Heart left ventricle (tissue), 16 donors: ENCODE measurements at regions not wholly inside any gene's neighbourhood (a gene's known extent, or its start where the extent isn't known, plus 50 kb on each side); places are given as distances from the start of the nearest gene placed in this dataset.

Source experiments
- ATAC-seq, 4 donors: fragments of 200-7000 bp; cut with Tn5 transposase; one replicate each; pipeline ENCODE4 v1.9.1; 2020 to 2022; ENCODE audit warnings: moderate library complexity in 4 of 4, mild to moderate bottlenecking in 3 of 4, moderate number of reproducible peaks in 1 of 4
- DNase-seq, 5 donors: peaks; one replicate each; pipeline ENCODE4 v3.0.0-alpha.2; 2020
- H3K27ac ChIP-seq, 12 donors: fragments of 200-600 bp; sonication (generic) in 4 of 12; one replicate each; pipeline versions ENCODE4 v1.5.0 to v1.8.0; 2016 to 2022; ENCODE audit warnings: mild to moderate bottlenecking in 2 of 12
- H3K27me3 ChIP-seq, 9 donors: fragments of 200-600 bp; sonication (generic) in 2 of 9; one replicate each; pipeline versions ENCODE4 v1.5.1 to v1.8.0; 2016 to 2022; ENCODE audit warnings: mild to moderate bottlenecking in 3 of 9
- H3K36me3 ChIP-seq, 9 donors: fragments of 200-600 bp; sonication (generic) in 2 of 9; one replicate each; pipeline versions ENCODE4 v1.5.0 to v1.8.0; 2018 to 2022; ENCODE audit warnings: mild to moderate bottlenecking in 2 of 9
- H3K4me1 ChIP-seq, 12 donors: fragments of 200-600 bp; sonication (generic) in 4 of 12; one replicate each; pipeline versions ENCODE4 v1.5.0 to v1.8.0; 2016 to 2022; ENCODE audit warnings: mild to moderate bottlenecking in 3 of 12
- H3K4me3 ChIP-seq, 12 donors: fragments of 200-600 bp; sonication (generic) in 4 of 12; one replicate each; pipeline versions ENCODE4 v1.5.0 to v1.8.0; 2017 to 2022; ENCODE audit warnings: mild to moderate bottlenecking in 9 of 12, moderate library complexity in 4 of 12
- H3K9me3 ChIP-seq, 12 donors: fragments of 200-600 bp; sonication (generic) in 4 of 12; one replicate each; pipeline versions ENCODE4 v1.5.0 to v1.8.0; 2016 to 2022; ENCODE audit warnings: mild to moderate bottlenecking in 1 of 12
- POLR2A ChIP-seq, 2 donors: fragments of 450-650 bp; IDR thresholded peaks; one replicate each; pipeline ENCODE4 v1.6.1; 2017; ENCODE audit warnings: antibody characterized with exemption in 2 of 2, mild to moderate bottlenecking in 2 of 2, moderate library complexity in 2 of 2
- WGBS, 4 donors: extraction: QIAGEN DNeasy Blood & Tissue Kit in 2 of 4; methylation state at CpG; one replicate each; pipeline versions ENCODE4 v1.1.5 to v1.1.7; 2013 to 2018; 5-methylcytosine and 5-hydroxymethylcytosine counted together
- intact Hi-C, 10 donors: fragments of 100-400 bp; cut with DNase I; formaldehyde crosslinking; loops; one replicate each; pipeline versions ENCODE4 v1.11.1 to v1.14.2; 2022
- TF ChIP-seq, protein P1 (sequence below), 12 donors: fragments of 200-600 bp; sonication (generic) in 4 of 12; IDR thresholded peaks; one replicate each; pipeline versions ENCODE4 v1.5.0 to v1.8.0; 2018 to 2022; ENCODE audit warnings: antibody characterized with exemption in 12 of 12, mild to moderate bottlenecking in 5 of 12
- donor health status: ischemic (EF 13 %, LVEDD 7.1; RV severe dilation, severe dysfunction).
- donor health status: healthy with polysubstance abuse.
- donor health status: DM: no; HTN: yes; CAD: no.
- donor health status: DM: no; HTN: no; CAD: no.
- donor health status: ischemic (EF 25% LVEDD 6.9; RV normal size, moderate dysfunction).
- donor health status: ischemic (EF 25% LVEDD 5.7; RV mildly dilated, moderate dysfunction).
- donor health status: healthy.
- donor health status: DM: yes; HTN: yes; CAD: no.
- donor health status: ischemic (EF 35%, LVEDD 5.7; RV mildly dilated, moderate dysfunction).
- donor health status: nonischemic (EF 11% LVEDD 7.7; RV severe dilation, severe dysfunction).
- donor health status: DM: yes; HTN: yes; CAD: no.
- donor health status: PGD.
- donor health status: ischemic (EF 29% LVEDD 5.4; RV normal size, mild dysfunction).
- donor health status: nonischemic (EF 23%, LVEDD 6.1; RV moderate dilation, normal function).

- WGBS, 4 donors: 93 to 97% (median 93%) methylated on average over 1 of the region's 1 CpG
- ATAC-seq (no peak), DNase-seq (no peak)
- Histone ChIP-seq H3K27me3 (peaks cover 0 to 13% (median 0%) of the 10 kb centered on the region in 9 donors), H3K27ac (no peak overlapping the region), H3K4me3 (no peak overlapping the region), H3K9me3 (peaks cover 0 to 13% (median 2%) of the 10 kb centered on the region in 12 donors), H3K4me1 (no peaks in the 10 kb centered on the region), H3K36me3 (no peaks in the 10 kb centered on the region)
- no peak for TF ChIP-seq POLR2A (IDR thresholded peaks at IDR 0.05)
- TF ChIP-seq, protein P1, sequence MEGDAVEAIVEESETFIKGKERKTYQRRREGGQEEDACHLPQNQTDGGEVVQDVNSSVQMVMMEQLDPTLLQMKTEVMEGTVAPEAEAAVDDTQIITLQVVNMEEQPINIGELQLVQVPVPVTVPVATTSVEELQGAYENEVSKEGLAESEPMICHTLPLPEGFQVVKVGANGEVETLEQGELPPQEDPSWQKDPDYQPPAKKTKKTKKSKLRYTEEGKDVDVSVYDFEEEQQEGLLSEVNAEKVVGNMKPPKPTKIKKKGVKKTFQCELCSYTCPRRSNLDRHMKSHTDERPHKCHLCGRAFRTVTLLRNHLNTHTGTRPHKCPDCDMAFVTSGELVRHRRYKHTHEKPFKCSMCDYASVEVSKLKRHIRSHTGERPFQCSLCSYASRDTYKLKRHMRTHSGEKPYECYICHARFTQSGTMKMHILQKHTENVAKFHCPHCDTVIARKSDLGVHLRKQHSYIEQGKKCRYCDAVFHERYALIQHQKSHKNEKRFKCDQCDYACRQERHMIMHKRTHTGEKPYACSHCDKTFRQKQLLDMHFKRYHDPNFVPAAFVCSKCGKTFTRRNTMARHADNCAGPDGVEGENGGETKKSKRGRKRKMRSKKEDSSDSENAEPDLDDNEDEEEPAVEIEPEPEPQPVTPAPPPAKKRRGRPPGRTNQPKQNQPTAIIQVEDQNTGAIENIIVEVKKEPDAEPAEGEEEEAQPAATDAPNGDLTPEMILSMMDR (IDR thresholded peaks at IDR 0.05): no peak
- intact Hi-C loops: no loop called here
Measured at GRCh38 chr1:208808301-208808700, 564.1 kb upstream of the PLXNA2 start.

DNA sequence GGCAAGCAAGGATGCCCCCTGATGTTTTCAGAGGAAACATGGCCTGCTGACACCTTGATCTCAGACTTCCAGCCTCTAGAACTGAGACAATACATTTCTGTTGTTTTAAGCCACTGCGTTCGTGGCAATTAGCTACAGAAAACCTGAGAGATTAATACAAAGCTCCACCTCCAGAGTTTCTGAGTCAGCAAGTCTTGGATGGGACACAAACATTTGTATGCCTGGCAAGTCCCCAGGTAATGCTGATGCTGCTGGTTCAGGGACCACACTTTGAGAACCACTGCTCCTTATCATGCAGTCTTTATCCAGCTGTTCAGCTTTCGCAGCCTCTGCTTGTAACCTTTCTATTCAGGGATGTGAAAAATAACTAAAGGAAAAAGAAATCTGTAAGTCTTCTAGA, 565.7 kb upstream of the PLXNA2 start:
- Histone ChIP-seq H3K27me3 (peaks cover 0 to 7% (median 0%) of the 10 kb centered on the region in 9 donors), H3K4me1 (no peaks in the 10 kb centered on the region), H3K27ac (no peak overlapping the region), H3K4me3 (no peak overlapping the region), H3K9me3 (peaks cover 0 to 10% (median 2%) of the 10 kb centered on the region in 12 donors), H3K36me3 (no peaks in the 10 kb centered on the region)
- intact Hi-C loops: no loop called here
- ATAC-seq (no peak), DNase-seq (no peak)
- 68 to 81% (median 76%) methylated on average over 3 of the region's 3 CpGs for WGBS, 4 donors
- TF ChIP-seq, protein P1 (IDR thresholded peaks at IDR 0.05): no peak
- no peak for TF ChIP-seq POLR2A (IDR thresholded peaks at IDR 0.05)

- DNase-seq (no peak), ATAC-seq (no peak)
- H3K9me3 ChIP-seq: no peaks in the 10 kb centered on the region
- WGBS, 4 donors: 85 to 90% (median 90%) methylated on average over 8 of the region's 8 CpGs
- no peaks in the 10 kb centered on the region for H3K4me1 ChIP-seq
- intact Hi-C loops: no loop called here
- no peaks in the 10 kb centered on the region for H3K36me3 ChIP-seq
- no peak for TF ChIP-seq POLR2A (IDR thresholded peaks at IDR 0.05)
- TF ChIP-seq, protein P1 (IDR thresholded peaks at IDR 0.05): no peak
- H3K27me3 ChIP-seq: no peaks in the 10 kb centered on the region
- no peak overlapping the region for H3K4me3 ChIP-seq
- no peak overlapping the region for H3K27ac ChIP-seq
Measured at GRCh38 chr1:208818770-208819445, 574.7 kb upstream of the PLXNA2 start.

GRCh38 chr1:208820580-208821212, 576.5 kb upstream of the PLXNA2 start:
- H3K27ac ChIP-seq: no peak overlapping the region
- H3K4me3 ChIP-seq: no peak overlapping the region
- 46 to 49% (median 48%) methylated on average over 2 of the region's 2 CpGs for WGBS, 4 donors
- ATAC-seq (no peak), DNase-seq (no peak)
- no peaks in the 10 kb centered on the region for H3K36me3 ChIP-seq
- intact Hi-C loops: no loop called here
- H3K9me3 ChIP-seq: no peaks in the 10 kb centered on the region
- TF ChIP-seq, protein P1 (IDR thresholded peaks at IDR 0.05): no peak
- TF ChIP-seq POLR2A (IDR thresholded peaks at IDR 0.05): no peak
- H3K27me3 ChIP-seq: no peaks in the 10 kb centered on the region
- no peaks in the 10 kb centered on the region for H3K4me1 ChIP-seq
